ENCODE measurements at regions not wholly inside any gene's neighbourhood (a gene's known extent, or its start where the extent isn't known, plus 50 kb on each side); places are given as distances from the start of the nearest gene placed in this dataset.

GRCh38 chr1:79059341-79059740, 52.8 kb upstream of the ADGRL4 start:
- no peak for DNase-seq (ENCODE audit: low spot score, unreplicated experiment)
- no peak overlapping the region for H3K27ac Mint-ChIP-seq
- peaks cover 19% of the 10 kb centered on the region for H3K9me3 Mint-ChIP-seq (ENCODE audit: low read depth)
- H3K36me3 Mint-ChIP-seq (ENCODE audit: insufficient read depth), result no peaks in the 10 kb centered on the region
- H3K4me3 Mint-ChIP-seq (ENCODE audit: low read depth), result no peak overlapping the region
- no peak for TF ChIP-seq CTCF (IDR thresholded peaks at IDR 0.05; ENCODE audit: unreplicated experiment)
- H3K4me1 Mint-ChIP-seq (ENCODE audit: low read depth), result no peaks in the 10 kb centered on the region
- H3K27me3 Mint-ChIP-seq, result no peaks in the 10 kb centered on the region
